GM19035 (cell line): ENCODE measurements at regions not wholly inside any gene's neighbourhood (a gene's known extent, or its start where the extent isn't known, plus 50 kb on each side); places are given as distances from the start of the nearest gene placed in this dataset.

Experiments
- ATAC-seq: cut with Tn5 transposase; IDR thresholded peaks from one replicate; pipeline ENCODE4 v1.9.1; 2021; ENCODE audit not compliant: unreplicated experiment

DNA sequence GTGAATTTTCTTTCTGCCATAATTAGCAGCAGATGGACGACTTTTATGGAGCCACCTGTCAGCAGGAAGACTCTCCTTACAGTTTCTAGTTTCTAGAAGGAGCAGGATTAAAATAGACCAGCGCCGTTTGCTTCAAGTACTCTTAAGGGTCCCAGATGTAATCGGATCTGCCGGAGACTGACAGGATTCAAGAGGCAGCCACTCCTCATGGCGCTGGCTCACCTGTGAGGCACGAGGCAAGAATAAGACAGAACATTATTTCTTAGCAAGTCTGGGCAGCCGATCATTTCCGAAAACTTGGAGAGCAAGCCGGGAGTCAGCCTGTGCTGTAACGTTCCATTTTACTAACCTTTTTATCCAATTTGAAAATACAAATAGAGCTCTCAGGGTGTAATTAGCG, 410.4 kb upstream of the RORA start:
- no peak for ATAC-seq

- ATAC-seq, result no peak
These were observed 405.7 kb upstream of the RORA start for GRCh38 chr15:61634837-61635236.

DNA sequence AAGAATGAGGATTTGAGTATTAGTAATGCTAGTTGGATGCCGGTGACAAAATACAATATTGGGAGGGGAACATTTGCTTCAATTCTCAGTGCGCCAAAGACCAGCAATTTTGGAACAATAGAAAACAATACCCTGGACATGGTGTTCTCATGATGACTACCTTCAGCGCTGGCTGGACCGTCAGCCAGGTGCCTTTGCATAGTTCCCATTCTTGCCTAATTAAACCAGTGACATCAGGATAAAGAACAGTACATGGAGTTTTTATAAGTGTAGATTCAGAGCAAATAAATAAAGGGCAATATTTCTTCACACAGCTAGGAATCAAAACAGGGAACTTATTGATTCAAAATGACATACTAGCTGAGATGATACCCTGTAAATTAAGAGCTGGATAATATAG, 404.8 kb upstream of the RORA start:
- ATAC-seq, result no peak

DNA sequence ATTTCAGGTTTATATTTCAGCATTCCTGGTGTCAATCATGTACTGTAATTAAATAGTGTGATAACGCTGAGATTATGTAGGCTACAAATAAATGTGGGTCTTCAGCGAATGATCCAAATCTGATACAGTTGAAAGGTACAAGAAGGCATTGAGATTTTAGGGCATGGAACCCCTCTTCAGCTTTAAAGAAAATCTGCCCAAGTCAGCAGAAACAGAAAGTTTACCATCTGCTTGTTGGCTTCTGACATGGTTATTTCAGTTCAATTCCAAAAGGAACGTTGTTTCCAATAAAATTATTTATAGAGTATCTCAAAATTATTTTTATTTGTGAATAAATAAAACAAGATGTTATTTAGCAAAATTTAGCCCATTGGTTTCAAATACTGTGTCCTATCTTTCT, 400.2 kb upstream of the RORA start:
- no peak for ATAC-seq

- ATAC-seq, result no peak
These were observed 395.8 kb upstream of the RORA start for GRCh38 chr15:61624950-61625349.

GRCh38 chr15:61623746-61624145, 394.6 kb upstream of the RORA start:
- no peak for ATAC-seq

- no peak for ATAC-seq
These were observed 392.8 kb upstream of the RORA start for GRCh38 chr15:61621865-61622264.

GRCh38 chr15:61621146-61621545, 392.0 kb upstream of the RORA start:
- ATAC-seq, result no peak

GRCh38 chr15:61620151-61620550, 391.0 kb upstream of the RORA start:
- no peak for ATAC-seq

DNA sequence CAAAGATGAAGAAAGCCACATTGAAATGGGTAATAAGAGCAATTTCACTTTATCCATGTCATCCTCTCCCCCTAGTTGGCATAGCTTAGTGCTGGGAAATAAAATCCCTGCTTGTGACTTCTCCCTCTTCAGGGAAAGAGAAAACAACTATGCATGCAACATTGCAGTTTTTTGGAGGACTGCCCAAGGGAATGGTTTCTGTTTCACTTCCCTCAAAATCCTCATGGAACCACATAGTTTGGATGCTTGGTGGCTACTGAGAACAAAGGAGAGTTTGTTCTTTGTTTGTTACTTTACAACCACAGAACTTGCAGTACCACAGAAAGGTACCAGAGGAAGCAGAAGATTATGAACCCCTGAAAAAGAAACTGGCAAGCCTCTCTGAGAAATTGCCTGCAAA, 384.6 kb upstream of the RORA start:
- no peak for ATAC-seq

GRCh38 chr15:61613138-61613537, 384.0 kb upstream of the RORA start:
- no peak for ATAC-seq

DNA sequence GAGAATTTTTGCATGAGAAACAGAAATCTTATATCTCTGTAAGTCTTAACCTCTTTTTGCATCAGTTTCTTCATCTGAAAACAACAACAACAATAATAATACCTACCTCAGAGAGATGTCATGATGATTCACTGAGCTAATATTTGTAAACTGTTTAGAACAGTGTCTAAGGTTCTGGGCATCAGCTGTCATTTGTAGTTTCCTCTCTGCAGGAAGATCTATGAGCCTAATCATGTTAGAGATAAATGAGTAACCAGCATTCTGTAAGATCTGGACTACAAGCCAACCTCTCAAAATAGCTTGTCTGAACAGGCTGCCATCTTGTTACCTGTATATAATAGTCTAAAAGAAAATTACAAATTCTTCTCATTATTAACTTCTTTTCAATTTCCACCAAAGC, 383.0 kb upstream of the RORA start:
- no peak for ATAC-seq

- ATAC-seq, result no peak
These were observed 376.2 kb upstream of the RORA start for GRCh38 chr15:61605343-61605742.

- ATAC-seq, result no peak
These were observed 369.6 kb upstream of the RORA start for GRCh38 chr15:61598655-61599054.

DNA sequence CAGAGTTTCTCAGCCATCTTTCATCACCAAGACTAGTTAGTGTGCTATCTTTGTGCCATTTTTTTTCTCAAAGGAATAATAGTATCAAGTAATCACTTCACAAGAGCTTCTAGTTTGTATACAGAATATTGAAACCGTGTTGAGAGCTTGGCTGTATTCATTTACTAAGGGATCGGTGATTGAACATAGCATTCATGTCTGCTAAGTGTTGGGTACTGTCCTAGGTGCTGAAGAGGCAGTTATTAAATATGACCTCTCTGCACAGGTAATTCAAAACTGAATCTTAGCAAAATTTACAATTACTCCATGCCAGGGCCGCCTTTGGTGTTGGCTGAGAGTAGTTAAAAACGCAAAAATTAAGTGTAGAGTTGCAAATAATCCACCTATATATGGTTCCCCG, 355.3 kb upstream of the RORA start:
- ATAC-seq, result no peak

- no peak for ATAC-seq
These were observed 353.0 kb upstream of the RORA start for GRCh38 chr15:61582092-61582491.

DNA sequence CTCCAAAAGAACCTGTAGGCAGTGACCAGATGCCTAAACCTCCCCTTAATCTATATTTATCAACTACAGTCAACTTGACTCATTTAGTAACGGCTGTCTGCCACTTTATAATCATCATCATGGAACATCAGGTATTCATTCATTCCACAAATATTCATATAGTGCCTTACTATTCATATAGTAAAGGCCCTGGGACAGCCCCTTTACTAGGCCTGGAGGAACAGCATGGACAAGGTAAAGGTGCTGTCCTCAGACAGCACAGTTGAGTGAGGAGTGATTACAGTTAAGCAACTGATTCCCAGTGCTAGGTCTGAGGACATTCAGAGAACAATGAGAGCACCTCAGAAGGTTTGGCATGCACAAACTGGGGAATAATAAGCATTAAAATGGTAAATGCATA, 346.5 kb upstream of the RORA start:
- no peak for ATAC-seq

GRCh38 chr15:61571026-61571425, 341.9 kb upstream of the RORA start:
- no peak for ATAC-seq

DNA sequence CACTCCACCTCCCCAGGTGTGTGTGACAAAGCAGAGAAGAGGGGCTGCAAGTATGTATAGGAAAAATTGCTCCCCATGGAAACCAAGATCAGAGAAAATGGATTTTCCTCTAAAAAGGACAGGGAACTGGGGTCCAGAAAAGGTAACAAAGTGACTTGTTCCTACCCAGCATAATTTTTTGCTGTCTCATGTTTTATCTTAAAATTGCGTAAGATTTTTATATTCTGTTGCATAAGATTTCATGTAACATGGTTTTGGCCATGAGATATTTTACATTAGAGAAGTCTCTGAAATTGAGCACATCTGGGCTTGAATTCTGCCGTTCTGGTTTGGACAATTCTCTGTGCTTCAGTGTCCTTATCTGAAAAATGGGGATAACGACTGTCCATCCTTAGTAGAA, 335.7 kb upstream of the RORA start:
- no peak for ATAC-seq

DNA sequence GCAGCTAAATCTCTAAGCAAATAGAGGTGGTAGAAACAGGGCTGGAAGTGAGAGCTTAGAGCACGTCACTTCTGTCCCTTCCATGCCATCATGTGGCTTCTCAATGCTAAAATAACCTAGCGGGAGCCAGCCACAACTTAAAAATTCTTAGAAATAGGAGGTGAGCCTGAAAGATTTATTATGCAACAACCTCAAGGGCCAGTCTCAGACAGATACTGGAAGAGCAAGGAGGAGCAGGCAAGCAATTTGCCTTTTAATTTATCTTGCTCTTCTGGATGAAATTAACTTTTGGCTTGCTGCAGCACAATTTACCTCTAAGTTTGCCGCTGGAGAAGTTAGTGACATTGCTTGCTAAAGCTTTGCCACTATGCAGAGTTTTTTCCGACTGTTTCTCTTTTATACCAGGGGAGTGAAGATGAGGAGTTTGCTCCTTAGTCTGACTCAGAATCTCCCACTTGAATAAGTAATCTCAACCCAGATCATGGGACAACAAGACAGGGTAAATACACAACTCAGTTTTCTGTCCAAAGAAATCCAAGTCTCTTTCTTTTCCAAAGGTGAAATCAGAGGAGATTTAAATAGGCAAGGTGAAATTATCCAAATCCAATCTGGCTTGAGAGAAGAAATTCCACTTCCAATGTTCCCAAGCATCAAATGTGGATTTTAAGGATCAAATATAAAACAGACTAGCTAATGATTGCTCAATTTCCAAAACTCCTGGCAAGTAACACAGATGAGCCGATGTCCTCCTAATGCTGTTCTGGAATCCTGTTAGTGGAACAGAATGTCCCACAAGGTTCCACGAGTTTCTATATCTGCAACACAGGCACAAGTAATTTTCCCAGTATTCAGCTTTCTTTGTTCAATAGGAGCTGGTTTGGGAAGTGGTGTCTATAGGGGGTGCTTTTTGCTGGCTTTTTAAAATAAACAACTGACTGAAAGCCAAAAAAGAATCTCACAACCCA, 329.4 kb upstream of the RORA start:
- ATAC-seq, result no peak

DNA sequence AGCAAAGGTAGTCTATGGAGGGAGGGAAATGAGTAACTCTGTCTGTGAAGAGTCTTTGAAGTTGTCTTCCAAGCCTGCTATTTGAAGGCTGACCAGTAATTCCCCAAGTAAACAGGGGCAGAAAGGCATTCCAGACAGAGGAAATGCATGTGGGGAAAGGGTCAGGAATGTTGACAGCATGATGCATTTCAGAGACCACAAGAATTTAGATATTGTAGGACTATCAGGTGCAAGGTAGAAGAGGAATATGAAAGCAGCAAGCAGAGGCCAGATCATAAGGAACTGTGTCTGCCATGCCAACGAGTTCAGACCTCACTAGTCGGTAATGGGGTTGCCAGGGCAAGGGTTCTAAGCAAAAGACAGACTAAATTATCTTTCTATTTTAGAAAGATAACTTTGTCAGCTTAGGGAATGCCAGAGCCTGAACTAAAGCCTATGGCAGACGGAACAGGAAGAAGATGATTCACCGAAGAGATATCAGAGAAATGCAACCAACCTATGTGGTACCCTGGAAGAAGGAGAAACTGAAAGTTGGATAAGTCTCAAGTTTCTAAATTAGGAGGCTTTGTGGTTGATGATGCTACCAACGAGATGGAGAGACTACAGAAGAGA, 327.0 kb upstream of the RORA start:
- no peak for ATAC-seq

DNA sequence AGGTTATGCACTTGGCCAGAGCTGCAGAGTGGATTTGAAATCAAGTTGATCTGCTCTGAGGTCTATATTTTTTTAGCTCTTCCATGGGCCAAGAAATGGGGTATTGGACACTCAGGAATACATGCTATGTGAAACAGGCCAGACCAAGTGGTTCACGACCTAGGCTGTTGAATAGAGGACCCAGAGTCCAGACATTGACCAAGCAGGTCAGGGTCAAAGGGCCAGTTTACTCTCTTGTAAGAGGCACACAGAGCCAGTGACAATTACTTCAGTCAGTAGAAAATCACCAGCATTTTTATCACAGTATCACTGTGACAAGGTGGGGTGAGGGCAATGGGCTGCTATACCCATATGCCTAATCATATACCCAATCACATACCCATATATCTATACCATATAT, 320.6 kb upstream of the RORA start:
- ATAC-seq, result no peak

- ATAC-seq, result no peak
These were observed 316.7 kb upstream of the RORA start for GRCh38 chr15:61545763-61546162.
